ENCODE measurements at regions not wholly inside any gene's neighbourhood (a gene's known extent, or its start where the extent isn't known, plus 50 kb on each side); places are given as distances from the start of the nearest gene placed in this dataset.

GRCh38 chr14:61872452-61872851 is 110.2 kb downstream of the SNAPC1 start:
- BruUV-seq (replicated peaks), result no TSS peak
- Histone ChIP-seq H3K27ac (ENCODE audit: insufficient read depth, low read length) (no peak overlapping the region), H2AK9ac (replicated peaks; ENCODE audit: low read depth, low read length, poor library complexity) (no peak overlapping the region), H3K56ac (ENCODE audit: extremely low read depth, insufficient read depth, low read length) (no peak overlapping the region), H3K79me1 (ENCODE audit: low read depth in 1 of 2, low read length in 2 of 2) (no peaks in the 10 kb centered on the region), H4K20me1 (ENCODE audit: insufficient read depth, low read length) (no peaks in the 10 kb centered on the region), H2AK5ac (ENCODE audit: low read depth, low read length) (no peak overlapping the region), H3K4me2 (ENCODE audit: low read depth, low read length) (no peak overlapping the region), H3K27me3 (ENCODE audit: control insufficient read depth, insufficient read depth, low read length) (peaks cover 27% of the 10 kb centered on the region), H3K18ac (ENCODE audit: low read depth, low read length) (no peak overlapping the region), H4K5ac (ENCODE audit: low read depth, low read length) (no peak overlapping the region), H2BK20ac (ENCODE audit: low read depth, low read length) (no peak overlapping the region), H3K23ac (ENCODE audit: low read depth, low read length) (no peak overlapping the region), H2BK15ac (ENCODE audit: low read depth, low read length) (no peak overlapping the region), H4K91ac (ENCODE audit: insufficient read depth, low read depth, low read length) (no peak overlapping the region), H3K14ac (replicated peaks; ENCODE audit: low read depth, low read length) (no peak overlapping the region), H4K8ac (ENCODE audit: low read depth in 2 of 2, low read length in 2 of 2) (no peak overlapping the region), H2BK120ac (ENCODE audit: low read depth, low read length) (no peak overlapping the region), H2AFZ (replicated peaks; ENCODE audit: low read length, poor library complexity) (no peak overlapping the region), H3K4ac (ENCODE audit: low read depth, low read length) (no peak overlapping the region), H2BK5ac (ENCODE audit: low read depth, low read length, poor library complexity, severe bottlenecking) (no peak overlapping the region), H3K36me3 (ENCODE audit: control insufficient read depth, insufficient read depth, low read length) (no peaks in the 10 kb centered on the region), H3K9me3 (ENCODE audit: control insufficient read depth, insufficient read depth, low read length) (peaks cover 2% of the 10 kb centered on the region; the same call in 1 of the 2 replicates), H3K9ac (ENCODE audit: low read depth, low read length) (no peak overlapping the region), H3K9me1 (ENCODE audit: insufficient read depth, low read length) (no peaks in the 10 kb centered on the region), H3K4me3 (ENCODE audit: insufficient read depth, low read depth, low read length) (no peak overlapping the region), H3K4me1 (ENCODE audit: control insufficient read depth, insufficient read depth, low read length) (no peaks in the 10 kb centered on the region)
- dilution Hi-C loops (cut with HindIII; ENCODE audit: low sequenced_read_pairs, unreplicated experiment), result no loop called here
- ChIA-PET POLR2A (ENCODE audit: unreplicated experiment) (no interaction called here), CTCF (no interaction called here)
- DNase-seq (no peak), ATAC-seq (ENCODE audit: low read depth) (no peak)
- no peak for TF ChIP-seq FOS (IDR thresholded peaks at IDR 0.05; ENCODE audit: low read depth, low read length)
- no peak for TF ChIP-seq NFE2L2 (IDR thresholded peaks at IDR 0.05; ENCODE audit: low read depth, low read length)
- TF ChIP-seq, protein P1, sequence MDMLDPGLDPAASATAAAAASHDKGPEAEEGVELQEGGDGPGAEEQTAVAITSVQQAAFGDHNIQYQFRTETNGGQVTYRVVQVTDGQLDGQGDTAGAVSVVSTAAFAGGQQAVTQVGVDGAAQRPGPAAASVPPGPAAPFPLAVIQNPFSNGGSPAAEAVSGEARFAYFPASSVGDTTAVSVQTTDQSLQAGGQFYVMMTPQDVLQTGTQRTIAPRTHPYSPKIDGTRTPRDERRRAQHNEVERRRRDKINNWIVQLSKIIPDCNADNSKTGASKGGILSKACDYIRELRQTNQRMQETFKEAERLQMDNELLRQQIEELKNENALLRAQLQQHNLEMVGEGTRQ (IDR thresholded peaks at IDR 0.05; ENCODE audit: low read depth, low read length), result no peak
- TF ChIP-seq MAZ (IDR thresholded peaks at IDR 0.05; ENCODE audit: borderline replicate concordance, low read depth, low read length), result no peak
- no peak for TF ChIP-seq MAFK (IDR thresholded peaks at IDR 0.05; ENCODE audit: low read depth, low read length)
- no peak for TF ChIP-seq RCOR1 (IDR thresholded peaks at IDR 0.05; ENCODE audit: insufficient replicate concordance, low read length)
- no peak for TF ChIP-seq BHLHE40 (IDR thresholded peaks at IDR 0.05; ENCODE audit: low read depth, low read length)
- TF ChIP-seq MXI1 (IDR thresholded peaks at IDR 0.05; ENCODE audit: borderline replicate concordance, low read depth, low read length), result no peak
- no peak for TF ChIP-seq CEBPB (IDR thresholded peaks at IDR 0.05; ENCODE audit: low read depth, low read length)
- TF ChIP-seq POLR2A (IDR thresholded peaks at IDR 0.05; ENCODE audit: low read depth, low read length), result no peak
- TF ChIP-seq CTCF (conservative IDR thresholded peaks at IDR 0.05; ENCODE audit: low read depth, low read length), result no peak
- TF ChIP-seq RAD21 (IDR thresholded peaks at IDR 0.05; ENCODE audit: low read length), result no peak
- TF ChIP-seq, protein P2, sequence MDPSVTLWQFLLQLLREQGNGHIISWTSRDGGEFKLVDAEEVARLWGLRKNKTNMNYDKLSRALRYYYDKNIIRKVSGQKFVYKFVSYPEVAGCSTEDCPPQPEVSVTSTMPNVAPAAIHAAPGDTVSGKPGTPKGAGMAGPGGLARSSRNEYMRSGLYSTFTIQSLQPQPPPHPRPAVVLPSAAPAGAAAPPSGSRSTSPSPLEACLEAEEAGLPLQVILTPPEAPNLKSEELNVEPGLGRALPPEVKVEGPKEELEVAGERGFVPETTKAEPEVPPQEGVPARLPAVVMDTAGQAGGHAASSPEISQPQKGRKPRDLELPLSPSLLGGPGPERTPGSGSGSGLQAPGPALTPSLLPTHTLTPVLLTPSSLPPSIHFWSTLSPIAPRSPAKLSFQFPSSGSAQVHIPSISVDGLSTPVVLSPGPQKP (IDR thresholded peaks at IDR 0.05; ENCODE audit: borderline replicate concordance, low read depth, low read length), result no peak
- in situ Hi-C loops (cut with MboI; ENCODE audit: low sequenced_read_pairs), result no loop called here
- no CpG with 5 or more reads among the region's 1 CpG for WGBS, 2 experiments (ENCODE audit: extremely low coverage in 2 of 2, insufficient read length in 1 of 2)
- intact Hi-C loops (cut with micrococcal nuclease), result no loop called here

Data from IMR-90 (cell line).